ENCODE measurements at regions not wholly inside any gene's neighbourhood (a gene's known extent, or its start where the extent isn't known, plus 50 kb on each side); places are given as distances from the start of the nearest gene placed in this dataset.
"Not testable (repeated sequence)": the region's sequence is repeated elsewhere in the genome, so short reads cannot be mapped to it uniquely, and the experiment has no call there.

GRCh38 chr10:124206616-124207015 is 113.2 kb upstream of the CHST15 start:
- no peak for DNase-seq

- no peak for DNase-seq
Measured at GRCh38 chr10:124205432-124205831, 112.0 kb upstream of the CHST15 start.

DNA sequence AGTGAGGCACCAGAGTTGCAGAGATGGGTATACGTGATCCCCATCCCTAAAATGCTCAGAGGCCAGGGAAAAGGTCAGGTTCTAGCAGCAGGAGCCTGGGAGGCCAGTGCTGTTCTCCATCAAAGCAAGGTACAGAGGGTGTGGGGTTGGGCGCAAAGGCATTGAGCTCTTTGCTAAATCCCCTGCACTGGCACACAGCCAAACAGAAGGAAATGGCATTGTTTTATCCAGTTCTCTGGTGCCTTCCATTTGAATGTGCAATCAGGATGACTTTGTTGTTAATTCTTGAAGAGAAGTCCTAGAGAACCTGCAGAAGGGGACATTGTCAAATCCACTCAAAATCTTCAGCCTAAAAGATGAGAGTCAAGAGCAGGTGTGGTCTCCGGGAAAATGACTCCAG is 111.3 kb upstream of the CHST15 start:
- no peak for DNase-seq

- no peak for DNase-seq
Measured at GRCh38 chr10:124200011-124200410, 106.6 kb upstream of the CHST15 start.

- DNase-seq: no peak
Measured at GRCh38 chr10:124198871-124199270, 105.5 kb upstream of the CHST15 start.

DNA sequence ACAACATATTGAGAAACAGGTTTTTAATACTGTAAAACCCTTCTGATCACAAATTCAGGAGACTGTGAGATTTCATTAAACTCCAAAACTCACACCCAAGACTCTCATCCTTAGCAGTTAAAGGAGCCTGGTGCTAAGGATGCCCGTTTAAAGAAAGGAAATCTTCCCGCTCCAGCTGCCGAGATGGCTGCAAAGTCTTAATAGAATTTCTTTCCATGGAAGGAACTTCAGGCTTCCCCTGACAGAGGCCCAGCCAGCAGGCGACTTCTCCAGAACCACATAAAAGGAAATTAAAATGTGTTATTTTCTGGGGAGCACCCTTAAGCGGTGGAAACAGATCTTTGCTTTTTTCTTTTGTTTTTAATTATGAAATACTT is 104.7 kb upstream of the CHST15 start:
- DNase-seq: no peak

GRCh38 chr10:124197371-124198124 is 104.2 kb upstream of the CHST15 start:
- no peak for DNase-seq

GRCh38 chr10:124196659-124197058 is 103.3 kb upstream of the CHST15 start:
- DNase-seq: no peak

DNA sequence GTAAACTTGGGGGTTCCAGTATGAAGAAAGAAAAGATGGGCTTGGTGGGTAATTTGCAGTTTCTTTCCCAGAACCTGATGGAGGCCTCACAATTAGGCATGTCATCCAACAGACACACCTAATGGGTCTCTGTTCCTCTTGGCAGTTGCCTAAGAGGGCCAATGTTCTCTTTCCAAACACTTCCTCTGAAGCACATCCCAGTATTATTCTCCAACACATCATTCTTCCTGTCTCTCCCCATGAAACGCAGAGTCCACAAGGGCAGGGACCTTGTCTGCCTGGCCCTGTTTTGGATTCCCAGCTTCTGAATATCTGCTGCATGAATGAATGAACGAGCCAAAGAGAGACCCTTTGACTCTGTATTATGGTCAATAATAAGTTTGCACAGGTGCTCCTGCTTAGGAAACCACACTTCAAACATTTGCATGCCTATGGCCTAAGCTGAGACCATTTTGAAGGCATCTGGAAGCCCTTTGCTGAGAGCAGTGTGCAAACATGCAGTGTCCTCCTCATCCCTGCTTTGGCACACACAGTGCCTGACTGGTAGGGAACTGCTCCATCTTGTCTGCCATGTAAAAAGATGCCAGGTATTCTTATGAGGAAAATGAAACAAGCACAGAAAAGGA is 100.9 kb upstream of the CHST15 start:
- no peak for DNase-seq

DNA sequence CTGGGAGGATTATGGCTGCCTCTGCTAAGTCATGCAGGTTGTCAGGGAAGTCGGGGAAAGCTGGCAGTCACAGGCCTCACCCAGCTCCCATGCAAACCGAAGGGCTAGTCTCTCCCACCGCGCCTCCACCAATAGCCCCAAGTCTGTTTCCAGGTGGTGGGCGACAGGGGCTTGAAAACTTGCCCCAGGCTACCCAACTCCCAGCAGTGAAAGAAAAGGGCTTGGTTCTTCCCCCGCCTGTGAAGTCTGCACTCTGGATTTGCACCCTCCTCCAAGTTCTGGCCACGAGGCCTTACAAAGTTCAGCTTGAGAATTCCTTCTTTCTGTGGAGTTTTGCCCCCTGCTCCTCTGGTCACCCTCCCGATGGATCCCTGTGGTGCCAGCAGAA is 99.9 kb upstream of the CHST15 start:
- no peak for DNase-seq

- not testable (repeated sequence) for DNase-seq
Measured at GRCh38 chr10:124192664-124193308, 99.4 kb upstream of the CHST15 start.

- DNase-seq: not testable (repeated sequence)
Measured at GRCh38 chr10:124190476-124190875, 97.1 kb upstream of the CHST15 start.

GRCh38 chr10:124186956-124187355 is 93.6 kb upstream of the CHST15 start:
- no peak for DNase-seq

DNA sequence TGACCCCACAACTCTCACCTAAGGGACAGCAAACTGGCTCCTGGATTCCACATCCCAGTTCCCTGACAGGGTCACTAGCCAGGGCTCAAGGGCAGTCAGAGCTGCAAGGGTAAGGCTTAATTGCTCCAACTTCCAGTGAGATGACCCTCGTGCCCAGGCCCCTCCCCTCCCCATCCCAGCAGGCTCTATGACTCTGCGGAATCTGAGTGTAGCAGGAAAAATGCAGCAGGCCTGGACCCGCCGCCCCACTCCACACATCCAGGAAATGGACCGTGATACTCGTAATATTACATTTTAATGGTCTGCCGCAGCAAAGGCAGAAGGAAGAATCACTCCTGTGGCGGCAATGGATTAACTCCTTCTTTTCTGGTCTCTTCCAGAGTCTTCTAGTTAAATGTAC is 91.7 kb upstream of the CHST15 start:
- no peak for DNase-seq

DNA sequence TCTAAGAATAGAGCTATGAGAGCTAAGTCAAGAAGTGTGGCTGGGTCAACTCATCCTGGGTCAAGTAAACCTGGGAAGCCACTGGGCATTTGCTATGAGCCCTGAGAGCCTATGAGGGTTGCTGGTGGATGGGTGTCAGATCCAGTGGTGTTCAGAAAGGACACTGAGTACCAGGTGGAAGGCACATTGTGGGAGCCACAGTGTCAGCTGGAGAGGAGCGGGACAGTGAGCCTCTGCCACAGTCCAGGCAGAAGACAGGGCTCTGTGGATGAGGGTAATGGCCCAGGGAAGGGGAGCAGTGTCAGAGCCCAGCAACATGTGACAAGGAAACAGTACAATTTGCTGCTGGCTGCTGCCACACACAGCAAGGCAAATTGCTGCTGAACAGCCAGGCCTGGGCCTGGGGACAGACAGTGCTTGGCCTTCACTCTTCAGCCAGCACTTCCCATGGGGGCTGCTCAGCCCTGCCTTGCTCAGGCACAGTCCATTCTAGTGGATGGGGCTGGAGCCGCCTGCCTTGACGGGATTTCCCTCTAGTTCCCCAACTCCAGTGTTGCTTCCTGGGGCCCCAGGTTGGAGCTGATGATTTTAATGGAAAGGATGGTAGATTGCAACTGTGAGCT is 90.9 kb upstream of the CHST15 start:
- DNase-seq: no peak

DNA sequence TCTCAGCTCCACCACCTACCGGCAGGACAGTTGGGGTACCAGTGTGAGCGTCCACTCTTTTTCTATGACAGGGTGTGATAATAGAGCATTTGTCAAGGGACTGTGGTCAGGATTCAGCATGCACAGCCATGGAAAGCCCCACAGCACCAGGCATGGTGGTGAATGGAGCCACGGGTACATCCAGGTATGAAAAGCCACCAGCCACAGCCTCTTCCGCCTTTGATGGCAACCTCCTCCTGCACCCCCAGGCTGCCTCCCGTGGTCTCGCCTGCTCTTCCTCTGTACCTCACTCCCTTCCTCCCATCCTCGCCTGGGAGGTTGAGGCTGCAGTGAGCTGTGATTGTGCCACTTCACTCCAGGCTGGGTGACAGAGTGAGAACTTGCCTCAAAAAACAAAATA is 90.2 kb upstream of the CHST15 start:
- DNase-seq: no peak

DNA sequence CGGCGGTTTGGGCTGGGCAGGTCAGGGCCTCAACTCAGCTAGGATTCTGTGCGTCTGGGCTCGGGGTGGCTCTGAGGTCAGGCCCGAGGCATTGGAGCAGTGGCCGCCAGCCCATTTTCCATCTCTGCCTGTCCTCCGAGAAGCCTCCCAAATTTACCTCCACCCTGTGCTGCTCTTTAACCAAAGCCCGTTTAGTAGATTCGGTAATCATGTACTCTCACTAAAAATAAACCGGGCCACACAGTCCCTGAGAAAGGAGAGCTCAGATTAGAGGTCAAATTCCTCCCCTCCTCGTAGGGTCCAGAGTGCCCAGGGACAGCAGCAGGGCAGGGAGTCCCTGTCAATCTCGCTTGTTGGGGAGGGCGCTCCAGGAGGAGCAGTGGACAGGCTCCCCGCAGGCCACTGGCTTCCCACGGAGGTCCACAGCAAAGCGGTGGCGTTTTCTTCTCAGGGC is 88.7 kb upstream of the CHST15 start:
- DNase-seq: no peak

DNA sequence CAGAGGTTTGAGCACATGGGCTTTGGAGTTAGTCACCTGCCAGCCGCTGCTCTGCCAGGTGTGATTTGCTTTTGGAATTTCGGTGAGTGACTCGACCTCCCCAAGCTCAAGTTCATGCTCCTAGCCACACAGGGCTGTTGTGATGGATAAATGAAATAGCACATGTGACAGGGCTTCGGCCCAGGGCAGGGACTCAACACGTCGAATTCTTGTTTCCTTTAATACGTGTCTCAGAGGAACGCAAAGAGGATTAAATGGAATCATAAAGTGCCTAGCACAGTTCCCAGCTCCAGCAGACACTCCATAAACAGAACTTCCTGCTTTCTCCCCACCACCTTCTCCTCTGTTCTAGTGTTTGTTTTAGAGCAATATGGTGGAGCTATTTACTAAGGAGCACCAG is 88.3 kb upstream of the CHST15 start:
- no peak for DNase-seq

GRCh38 chr10:124180947-124181549 is 87.7 kb upstream of the CHST15 start:
- DNase-seq: no peak

DNA sequence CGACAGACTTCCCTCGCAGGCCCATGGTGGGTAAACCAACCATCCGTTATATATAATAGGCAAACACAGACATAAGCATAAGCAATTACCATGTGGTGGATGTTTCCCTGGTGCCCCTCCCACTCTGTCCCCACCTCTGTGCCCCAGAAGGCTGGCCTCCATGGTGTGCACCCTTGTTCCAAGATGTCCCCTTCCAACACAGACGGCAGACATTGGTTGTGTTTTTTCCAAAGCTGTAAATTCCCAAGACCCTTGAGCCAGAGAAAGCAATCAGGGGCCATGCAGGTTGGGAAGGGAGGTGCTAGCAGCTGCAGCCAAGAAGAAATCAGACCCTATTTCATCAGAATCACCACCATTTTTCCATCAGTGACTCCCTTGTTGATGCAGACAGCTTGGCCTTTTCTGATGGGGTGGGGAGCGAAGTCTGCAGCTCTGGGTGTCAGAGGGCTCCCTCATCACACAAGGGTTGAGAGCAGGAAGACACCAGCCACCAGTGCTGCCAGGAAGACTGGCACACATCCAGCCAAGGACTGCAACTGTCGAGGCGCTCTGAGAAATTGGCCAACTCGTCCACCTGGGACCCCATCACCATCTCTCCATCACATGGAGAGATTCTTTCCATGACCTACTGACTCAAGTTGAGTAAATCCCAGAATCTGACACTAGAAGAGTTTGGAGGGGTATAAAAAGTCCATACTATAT is 86.8 kb upstream of the CHST15 start:
- DNase-seq: no peak

DNA sequence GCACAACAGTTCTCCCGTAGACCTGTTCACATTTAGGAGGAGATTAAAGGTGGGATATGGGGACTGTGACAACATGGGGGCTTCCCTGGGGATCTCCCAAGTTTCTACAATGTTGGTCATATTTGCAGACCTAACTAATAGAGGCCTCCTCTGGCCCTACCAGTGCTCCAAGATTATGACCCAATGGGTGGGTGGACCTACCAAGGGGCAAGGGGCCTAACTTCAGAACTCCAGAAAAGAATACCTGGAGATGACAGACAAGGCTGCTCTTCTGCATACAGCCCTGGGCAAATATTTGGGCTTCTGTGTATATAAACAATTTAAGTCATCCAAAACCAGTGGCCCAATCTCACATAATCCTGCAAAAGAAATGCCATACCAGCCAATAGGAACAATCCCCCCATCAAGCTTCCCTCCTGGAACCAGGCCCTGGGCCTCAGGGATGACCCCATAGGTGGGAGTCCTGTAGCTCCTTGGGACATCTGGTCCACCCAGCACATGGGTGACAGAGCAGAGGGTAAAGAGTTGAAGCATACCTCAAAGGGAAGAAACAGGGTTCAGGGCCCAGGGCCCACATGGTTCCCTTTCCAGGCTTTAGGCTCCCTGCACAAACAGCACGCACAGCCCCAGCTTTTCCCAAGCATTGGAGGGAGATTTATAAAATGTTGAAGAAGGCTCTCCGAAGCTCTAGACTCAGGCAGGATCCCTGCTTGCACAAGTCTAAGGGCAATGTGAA is 86.1 kb upstream of the CHST15 start:
- DNase-seq: no peak

- DNase-seq: no peak
Measured at GRCh38 chr10:124177180-124177518, 83.8 kb upstream of the CHST15 start.
